HG02798 (cell line): ENCODE measurements at regions not wholly inside any gene's neighbourhood (a gene's known extent, or its start where the extent isn't known, plus 50 kb on each side); places are given as distances from the start of the nearest gene placed in this dataset.

Experiments
- ATAC-seq: cut with Tn5 transposase; IDR thresholded peaks from one replicate; pipeline ENCODE4 v1.9.1; 2021; ENCODE audit warnings: mild to moderate bottlenecking; ENCODE audit not compliant: unreplicated experiment, poor library complexity

DNA sequence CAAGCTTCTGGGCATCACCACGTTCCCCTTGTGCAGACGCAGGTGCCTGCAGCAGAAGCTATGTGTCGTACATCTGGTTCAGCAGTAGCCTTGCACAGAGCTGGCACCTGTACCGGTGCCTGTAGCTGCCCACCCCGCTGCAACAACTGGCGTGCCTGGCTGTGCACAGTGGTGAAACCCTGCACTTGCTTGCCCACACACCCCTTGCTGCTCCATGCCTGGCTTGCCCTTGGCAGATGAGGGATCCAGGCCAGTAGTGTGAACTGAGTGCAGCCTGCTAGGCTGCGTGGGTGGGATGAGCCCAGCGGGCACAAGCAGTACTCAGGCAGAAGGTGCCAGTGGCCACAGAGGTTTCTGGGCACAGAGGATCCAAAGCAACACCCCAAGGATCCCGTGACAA lies 528.4 kb downstream of the PPARGC1A start:
- ATAC-seq, result no peak

DNA sequence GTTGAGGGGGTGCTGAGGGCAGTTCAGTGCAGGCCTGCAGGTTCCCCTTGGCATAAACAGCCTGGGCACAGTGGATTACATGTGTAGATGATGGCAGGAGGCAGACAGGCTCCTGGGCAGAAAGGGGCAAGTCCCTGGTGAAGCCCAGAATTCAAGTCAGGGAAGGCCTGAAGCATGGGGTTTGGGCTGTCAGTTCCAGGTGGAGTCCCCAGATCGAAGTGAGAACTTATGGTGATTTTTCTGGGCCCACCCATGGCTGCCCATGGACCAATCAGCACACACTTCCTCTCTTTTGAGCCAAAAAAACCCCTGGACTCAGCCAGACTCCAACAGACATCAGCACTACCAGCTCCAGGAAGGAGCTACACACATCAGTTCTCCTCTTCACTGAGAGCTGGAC lies 529.1 kb downstream of the PPARGC1A start:
- ATAC-seq, result no peak

DNA sequence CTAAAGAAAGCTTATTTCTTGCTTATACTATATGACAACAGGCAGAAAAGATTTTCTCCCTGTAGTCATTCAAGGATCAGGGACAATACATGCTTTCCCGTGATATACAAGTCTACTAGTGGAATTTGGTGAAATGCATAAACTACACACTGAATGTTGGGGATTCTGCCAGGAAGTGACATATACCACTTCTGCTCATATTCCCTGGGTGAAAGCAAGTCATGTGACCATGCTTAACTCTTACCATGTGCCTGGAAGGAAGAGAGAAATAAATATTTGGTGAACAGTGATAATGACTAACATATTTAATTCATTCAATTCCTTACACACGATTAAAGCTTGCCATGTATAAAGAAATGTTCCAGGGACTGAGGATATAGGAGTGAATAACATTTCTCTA lies 534.6 kb downstream of the PPARGC1A start:
- no peak for ATAC-seq

DNA sequence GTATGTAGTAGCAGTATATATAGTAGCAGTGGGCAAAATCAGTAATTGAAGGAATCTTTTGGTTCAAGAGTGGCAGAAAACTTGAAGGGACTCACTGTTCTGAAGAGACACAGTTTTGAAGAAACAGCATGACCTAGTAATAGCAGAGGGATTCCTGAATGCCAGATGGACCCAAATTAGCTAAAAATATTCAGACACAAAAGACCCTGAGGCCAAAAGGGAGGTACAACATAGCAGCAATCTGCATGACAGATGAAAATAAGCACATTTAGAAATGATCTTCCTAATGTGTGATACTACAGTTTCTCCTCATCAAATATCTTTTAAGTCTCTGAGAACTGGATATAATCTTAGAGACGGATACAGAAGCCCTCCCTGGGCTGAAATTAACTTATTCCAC lies 536.6 kb downstream of the PPARGC1A start:
- ATAC-seq, result no peak

DNA sequence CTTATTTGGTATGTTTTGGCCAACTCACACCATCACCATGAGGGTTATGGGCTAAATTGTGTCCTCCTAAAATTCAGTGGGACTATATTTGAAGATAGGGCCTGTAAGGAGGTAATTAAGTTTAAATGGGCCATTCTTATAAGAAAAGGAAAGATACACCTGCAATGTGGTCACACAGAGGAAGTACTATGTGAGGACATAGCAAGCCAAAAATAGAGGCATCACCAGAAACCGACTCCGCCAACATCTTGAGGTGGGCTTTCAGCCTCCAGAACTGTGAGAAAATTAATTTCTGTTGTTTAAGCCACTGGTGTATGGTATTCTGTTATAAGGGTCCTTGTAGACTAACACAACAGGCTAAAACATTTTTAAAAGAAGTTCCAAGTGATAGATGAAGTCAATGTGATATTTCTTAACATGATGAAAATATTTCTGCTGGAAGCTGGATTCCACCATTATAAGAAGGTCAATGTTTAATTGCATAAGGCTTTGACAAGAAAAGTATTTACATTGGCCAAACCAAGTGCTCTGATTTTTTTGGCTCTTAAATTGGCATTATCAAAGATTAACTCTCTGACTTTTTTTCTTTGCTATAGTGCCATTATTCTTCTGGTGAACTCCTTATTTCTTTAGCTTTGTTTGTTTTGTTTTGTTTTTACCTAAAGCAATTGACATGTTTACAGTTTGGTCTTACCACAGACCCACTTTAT lies 540.9 kb downstream of the PPARGC1A start:
- ATAC-seq, result peak; percentile 62

DNA sequence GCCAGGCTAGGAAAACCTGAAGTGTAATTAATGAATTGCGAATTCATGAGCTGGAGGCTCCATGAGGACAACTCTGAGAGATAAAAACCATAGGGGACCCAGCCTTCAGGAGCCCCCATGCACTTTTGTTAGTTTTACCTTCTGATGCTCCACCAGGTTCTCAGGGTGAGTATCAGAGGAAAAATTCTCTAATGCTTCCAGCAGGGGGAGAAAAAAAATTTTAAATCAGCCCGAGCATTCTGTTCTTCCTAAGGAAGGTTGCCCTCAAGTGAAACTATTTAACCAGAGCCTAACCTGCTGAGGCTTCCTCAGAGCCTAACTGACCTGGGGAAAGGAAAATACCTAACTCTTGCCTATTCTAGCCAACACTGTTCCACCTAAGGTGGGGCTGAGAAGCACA lies 552.6 kb downstream of the PPARGC1A start:
- no peak for ATAC-seq

DNA sequence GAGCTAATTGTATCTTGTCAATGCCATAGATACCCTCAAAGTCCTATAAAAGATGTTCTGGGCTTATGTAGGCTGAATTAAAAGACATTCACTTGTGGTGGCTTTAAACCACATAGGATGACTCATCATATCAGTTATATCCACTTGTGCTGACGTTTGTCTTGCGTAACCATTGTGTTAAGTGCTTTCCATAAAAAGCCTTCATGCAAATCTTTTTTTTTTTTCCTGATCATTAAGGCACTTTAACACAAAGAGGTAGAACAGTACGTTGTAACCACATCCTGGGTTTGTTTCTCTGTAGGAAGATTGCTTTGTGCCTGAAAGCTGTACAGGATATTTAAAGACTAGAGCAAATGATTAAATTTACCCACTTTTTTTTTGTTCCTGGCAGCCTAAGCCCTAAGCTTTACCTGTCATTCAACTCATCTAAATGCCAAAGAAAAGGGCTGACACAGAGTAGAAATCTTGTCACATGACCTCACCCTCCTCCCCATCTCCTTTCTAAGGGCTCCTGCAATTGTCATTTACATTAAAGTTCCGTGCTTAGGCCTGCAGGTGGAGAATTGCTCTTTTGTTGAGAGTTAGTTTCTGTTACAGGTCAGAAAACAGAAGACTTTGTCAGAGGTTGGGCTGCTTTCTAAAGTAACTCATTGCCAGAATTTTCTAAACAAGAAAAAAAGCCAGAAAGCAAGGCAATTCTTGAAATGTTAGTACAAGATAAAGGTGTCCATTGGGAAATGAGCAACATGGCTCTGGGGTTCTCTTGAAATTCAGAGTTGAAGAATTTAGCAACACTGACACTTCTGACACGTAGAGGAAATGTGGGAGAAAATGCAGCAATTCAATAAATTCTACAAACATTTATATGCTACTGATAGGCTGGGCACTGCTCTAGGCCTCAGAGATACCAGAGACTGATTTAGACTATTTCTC lies 555.6 kb downstream of the PPARGC1A start:
- ATAC-seq, result peak; percentile 88

DNA sequence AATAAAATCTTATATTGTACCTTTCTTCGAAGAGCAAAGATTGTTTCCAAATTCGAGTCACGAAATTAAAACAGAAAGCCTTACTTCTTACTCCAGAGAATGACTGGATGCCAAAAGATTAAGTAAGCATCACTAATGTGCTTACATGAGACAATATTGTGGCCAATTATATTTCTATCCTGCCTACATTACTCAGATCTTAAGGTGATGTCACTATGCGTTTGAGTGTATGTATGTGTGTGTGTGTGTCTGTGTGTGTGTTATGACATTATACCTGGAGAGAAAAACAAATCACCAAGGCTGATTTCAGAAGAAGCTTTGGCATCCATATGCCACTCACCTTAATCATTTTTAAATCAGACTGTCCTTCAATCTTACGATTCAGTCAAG lies 556.3 kb downstream of the PPARGC1A start:
- ATAC-seq, result no peak

DNA sequence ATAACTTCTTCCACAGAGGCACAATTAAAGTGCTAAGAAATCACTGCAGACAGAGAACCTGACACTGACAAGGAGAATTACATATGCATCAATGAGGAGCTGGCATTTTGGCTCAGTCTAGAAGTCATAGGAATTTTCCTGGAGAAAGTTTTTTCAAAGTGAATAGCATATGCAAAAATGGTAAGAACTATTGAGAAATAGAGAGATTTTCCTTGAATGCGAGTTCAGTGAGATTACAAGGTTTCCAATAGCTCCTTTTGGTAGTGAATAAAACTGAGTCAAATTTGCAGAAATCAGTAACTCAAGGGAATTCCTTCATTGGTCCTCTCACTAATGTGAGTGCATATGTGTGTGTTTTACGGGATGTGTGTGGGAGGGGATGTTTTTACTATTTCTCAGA lies 557.5 kb downstream of the PPARGC1A start:
- ATAC-seq, result no peak

DNA sequence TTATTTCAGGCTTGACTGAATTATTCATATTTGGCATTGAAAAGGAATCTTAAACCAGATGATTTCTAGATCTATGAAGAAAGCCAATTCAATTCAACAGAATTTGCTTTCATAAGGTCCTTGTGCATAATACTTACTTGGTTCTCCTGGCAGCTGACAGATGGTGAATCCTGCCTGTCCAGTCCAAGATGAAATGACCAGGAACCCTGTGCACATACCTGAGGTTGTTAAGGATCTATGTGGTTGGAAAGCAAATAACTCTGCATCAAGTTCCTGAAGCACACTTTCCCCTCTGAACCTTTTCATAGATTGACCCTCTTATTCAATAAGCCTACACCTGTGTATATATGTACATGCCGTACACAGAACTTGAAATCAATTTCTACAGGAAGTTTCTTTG lies 562.7 kb downstream of the PPARGC1A start:
- no peak for ATAC-seq

DNA sequence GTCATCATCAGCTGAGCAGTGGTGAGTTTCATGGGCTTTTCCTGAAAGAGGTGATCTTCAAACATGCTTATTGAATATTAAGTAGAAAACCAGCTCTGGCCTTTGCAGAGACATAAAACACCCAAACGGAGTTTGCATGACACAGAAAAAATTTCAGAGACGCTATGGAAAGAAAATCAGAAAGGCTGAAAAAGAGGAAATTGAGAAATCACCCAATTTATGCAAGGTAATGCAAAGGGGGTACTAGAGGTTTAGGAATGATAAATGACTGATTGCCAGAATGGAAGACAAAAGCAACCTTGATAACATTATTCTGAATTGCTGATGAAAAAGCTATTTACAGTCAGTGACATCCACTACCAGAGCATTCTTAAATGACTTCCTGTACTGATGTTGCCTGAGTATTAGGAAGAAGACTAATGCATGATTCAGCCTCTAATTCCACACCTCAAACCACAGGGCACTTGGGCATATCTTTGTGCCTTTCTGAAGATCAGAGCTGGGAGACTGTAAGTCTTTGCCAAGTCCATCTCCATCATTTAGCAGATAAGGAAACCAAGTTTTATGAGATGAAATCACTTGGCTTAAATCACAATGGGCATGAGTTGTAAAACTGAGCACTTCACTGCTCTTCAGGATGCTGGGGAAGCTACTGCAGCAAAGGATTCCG lies 565.7 kb downstream of the PPARGC1A start:
- ATAC-seq, result no peak

DNA sequence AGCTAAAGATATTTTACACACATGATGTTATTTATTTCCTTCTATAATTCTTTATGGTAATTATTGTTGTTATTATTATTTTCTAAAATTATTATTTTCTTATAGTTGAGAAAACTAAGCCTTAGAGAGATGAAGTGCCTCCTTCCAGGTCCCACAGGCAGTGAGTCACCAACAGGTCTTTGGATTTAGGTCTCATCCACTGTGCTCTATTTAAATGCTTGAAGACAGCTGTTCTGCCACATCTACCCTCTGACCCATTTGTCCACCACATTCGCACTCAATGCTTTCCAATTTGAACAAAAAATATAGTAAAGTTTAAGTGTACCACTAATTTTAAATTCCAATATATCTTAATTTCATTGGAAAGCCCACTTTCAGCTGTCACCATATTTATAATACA lies 566.4 kb downstream of the PPARGC1A start:
- no peak for ATAC-seq

DNA sequence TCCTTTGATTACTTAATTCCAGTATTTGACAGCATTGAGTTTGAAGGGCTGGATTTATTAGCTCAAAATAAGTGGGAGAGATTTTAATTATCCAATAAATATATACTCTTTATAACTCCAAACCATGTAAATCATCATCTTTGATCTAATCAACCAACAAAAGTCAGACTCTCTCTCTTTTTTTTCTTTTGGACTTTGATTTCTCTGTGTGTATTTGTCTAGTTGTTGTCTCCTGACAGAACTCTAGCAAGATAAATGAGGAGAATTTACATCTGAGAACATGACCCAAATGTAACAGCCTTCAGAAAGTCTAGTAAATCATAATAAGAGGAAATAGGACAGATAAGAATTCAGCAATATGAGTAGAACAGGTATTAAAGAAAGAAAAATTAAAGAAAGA lies 567.1 kb downstream of the PPARGC1A start:
- ATAC-seq, result no peak

DNA sequence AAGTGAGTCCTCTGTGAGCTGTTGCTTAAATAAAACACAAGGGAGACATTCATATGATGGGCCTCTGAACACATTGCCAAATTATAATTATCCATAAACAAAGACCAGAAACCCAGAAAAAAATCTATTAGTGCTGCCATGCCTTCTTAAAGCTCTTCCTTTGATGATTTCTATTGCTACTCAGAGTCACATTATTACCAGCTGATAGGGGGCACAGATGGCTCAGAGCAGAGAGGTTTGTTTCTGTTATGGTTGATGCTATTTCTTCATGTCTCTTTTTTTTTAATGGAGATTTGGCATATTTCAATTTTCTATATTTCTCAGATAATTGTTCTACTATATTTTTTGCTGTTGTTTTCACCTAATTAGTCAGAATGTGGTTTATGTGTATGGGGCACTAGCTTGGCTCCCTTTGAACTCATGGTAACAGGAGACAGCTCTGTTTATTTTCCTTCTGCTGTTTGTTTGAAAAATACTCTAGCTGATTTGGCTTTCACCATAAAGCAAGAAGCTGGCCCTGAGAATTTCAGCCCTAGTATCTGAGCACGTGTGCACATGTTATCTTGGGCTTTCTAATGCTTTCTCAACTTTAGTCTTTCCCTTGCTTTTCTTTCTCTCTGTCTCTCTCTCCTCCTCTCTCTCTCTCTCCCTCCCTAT lies 568.8 kb downstream of the PPARGC1A start:
- ATAC-seq, result no peak

DNA sequence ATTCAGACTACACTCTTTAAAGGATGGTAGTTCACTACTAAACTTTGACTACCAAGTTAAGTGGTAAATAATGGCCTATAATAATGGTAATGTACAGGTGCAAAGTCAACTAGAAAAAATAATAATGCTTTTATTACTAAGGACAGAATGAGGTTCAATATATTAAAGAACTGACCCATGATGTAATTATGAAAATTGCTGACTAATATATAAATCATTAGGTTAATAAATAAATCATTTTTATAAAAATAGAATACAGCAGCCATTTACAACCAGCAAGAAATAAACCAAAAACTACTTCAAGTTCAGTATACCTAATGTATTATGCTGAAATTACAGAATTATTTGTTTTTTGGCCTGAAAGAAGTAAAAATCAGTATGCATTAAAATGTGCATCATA lies 577.2 kb downstream of the PPARGC1A start:
- no peak for ATAC-seq

DNA sequence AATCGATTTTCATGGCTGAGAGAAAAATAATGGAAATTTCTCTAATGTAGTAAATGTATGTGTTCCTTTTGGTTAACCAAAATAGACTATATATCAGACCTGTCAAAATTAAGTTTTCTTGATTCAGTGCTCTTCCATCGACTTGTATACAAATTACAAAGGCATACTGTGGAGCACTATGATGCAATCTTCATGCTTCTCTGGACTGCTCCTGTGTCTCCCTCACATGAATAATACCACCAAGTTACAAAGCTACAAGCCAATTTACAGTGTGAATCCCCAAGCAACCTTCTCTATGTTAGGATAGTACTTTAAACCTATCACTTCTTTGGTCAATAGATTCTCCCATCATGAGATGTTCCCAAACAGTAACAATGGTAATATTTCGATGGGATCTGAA lies 577.9 kb downstream of the PPARGC1A start:
- ATAC-seq, result no peak

DNA sequence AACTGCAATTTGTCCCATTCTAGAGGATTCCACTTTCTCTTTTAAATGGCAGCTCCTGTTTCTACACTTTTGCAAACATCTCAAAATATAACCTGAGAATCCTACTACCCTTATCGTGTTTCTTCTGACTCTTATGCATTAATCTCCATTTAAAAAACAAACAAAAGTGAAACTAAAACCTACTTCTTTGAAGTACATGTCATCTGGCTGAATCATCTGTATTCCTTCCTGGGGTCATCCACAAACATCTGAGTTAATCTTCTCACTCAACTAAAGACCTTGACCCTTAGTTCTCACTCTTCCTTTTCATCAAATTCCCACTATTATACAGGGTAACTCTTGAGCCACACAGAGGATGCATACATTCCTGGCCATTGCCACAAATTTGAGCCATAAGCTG lies 584.8 kb downstream of the PPARGC1A start:
- peak; percentile 57 for ATAC-seq

DNA sequence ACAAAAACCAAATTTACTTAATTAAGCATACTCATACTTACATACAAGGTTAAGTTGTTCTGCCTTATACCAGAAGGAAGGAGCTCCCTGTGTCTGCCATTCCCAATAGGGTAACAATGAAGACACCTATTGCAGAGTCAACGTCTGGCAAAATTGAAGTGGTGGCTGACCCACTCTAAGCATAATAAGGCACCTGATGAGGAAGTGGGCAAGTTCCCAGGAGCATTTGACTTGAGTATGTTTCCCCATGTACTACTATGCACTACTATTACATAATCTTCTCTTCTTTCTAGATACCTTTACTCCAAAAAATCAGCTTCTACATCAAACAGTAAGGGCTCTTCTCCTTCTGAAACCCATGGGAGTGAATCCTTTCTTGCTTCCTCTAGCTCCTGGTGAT lies 591.5 kb downstream of the PPARGC1A start:
- ATAC-seq, result no peak

DNA sequence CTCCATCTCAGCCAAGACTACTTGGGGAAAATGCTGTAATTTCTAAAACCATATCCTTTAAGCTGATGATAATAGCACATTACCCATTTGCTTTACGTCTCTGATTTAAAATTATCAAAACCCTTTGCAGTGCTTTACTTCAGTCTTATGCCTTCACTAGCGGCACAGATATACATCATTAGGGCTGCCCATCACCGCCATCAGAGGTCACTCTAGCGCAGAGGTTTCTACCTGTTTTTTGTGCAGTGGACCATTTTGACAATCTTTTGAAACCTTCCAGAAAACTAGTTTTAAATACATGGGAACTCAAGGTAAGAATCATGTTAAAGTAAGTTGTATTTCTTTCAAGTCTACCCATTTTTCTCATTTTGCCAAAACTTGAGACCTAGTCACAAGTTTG lies 592.5 kb downstream of the PPARGC1A start:
- no peak for ATAC-seq

DNA sequence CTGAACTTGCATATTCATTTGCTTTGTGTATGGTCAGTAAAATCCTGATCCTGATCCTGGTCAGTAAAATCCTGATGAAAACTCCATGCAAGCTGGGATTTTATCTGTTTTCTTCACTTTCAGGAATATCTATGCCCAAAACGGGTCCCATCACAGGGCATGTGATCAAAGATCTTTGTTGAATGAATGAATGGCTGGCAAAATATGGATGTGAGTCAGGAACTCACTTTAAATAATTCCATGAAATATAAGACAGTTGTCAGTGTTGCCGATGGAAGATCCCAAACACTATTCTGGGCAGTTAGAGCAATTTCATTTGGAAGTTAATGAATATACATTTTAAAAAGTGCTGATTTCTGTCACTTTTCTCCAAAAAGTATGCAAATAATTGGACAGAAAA lies 598.4 kb downstream of the GBA3 start:
- ATAC-seq, result no peak

DNA sequence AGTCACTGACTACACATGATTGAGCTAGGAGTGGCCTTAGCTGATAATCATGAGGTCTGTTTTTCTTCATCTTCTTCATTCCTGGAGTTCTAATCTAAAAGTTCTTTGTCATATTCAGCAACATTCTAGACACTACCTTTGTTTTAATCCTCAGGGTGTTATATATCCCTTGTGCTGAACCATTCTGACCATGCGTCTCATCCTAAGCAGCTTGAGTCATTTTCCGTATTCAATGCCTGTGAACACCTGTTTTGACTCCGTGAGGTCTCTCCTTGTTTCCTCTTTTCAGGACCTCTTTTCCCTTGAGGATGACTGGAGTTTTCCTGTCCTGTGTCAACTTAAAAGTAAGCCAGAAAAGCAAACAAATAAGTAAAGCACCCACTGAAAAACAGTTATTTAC lies 597.9 kb downstream of the GBA3 start:
- ATAC-seq, result no peak
